ENCODE measurements at regions not wholly inside any gene's neighbourhood (a gene's known extent, or its start where the extent isn't known, plus 50 kb on each side); places are given as distances from the start of the nearest gene placed in this dataset.
"Not testable (repeated sequence)": the region's sequence is repeated elsewhere in the genome, so short reads cannot be mapped to it uniquely, and the experiment has no call there.

GRCh38 chr5:159456722-159457465 is 126.6 kb upstream of the IL12B start:
- no peak for DNase-seq (ENCODE audit: low spot score)

DNA sequence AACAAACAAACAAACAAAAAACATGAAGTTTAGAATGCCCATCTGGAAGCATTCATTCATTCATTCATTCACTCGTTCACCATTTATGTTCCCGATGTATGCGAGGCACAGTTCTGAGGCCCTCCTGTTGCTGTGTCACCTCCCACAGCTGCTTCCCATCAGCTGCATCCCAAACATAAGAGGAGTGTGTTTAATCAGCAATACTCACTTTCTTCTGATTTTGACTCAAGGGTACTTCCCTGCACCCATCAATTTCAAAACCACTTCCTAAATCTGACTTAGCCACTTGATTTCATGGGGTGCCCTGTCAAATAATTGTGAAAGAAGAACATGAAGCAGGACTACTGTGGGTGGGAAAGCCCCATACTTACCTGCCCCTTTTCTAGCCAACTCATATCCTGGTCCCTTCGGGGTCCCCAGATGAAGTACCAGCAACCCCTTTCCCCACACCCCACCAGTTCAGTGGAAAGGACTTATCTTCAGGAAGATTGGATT is 128.0 kb upstream of the IL12B start:
- peak; percentile 50 for DNase-seq (ENCODE audit: low spot score)

- no peak for DNase-seq (ENCODE audit: low spot score)
These were observed 128.9 kb upstream of the IL12B start for GRCh38 chr5:159459132-159459627.

GRCh38 chr5:159459951-159460538 is 129.8 kb upstream of the IL12B start:
- DNase-seq (ENCODE audit: low spot score): no peak

- DNase-seq (ENCODE audit: low spot score): no peak
These were observed 133.5 kb upstream of the IL12B start for GRCh38 chr5:159463590-159464321.

DNA sequence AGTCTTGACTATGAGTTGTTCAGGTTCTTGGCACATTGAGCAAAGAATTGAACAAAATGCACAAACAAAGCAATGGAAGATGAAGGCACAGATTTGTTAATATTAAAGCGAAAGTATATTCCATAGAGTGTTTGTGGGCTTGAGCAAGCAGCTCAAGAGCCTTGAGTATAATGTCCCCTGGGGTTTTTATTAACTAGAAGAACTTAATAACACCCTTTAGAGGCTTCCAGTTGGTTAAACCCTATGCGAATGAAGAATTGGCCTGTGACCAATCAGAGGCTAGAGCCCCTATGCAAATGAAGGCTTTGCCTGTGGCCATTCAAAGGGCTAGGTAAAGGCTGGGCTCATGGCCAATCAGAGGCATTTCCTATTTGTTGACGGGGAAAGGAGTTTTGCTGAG is 135.3 kb upstream of the IL12B start:
- DNase-seq (ENCODE audit: low spot score): no peak

GRCh38 chr5:159467666-159468065 is 137.4 kb upstream of the IL12B start:
- DNase-seq (ENCODE audit: low spot score): no peak

DNA sequence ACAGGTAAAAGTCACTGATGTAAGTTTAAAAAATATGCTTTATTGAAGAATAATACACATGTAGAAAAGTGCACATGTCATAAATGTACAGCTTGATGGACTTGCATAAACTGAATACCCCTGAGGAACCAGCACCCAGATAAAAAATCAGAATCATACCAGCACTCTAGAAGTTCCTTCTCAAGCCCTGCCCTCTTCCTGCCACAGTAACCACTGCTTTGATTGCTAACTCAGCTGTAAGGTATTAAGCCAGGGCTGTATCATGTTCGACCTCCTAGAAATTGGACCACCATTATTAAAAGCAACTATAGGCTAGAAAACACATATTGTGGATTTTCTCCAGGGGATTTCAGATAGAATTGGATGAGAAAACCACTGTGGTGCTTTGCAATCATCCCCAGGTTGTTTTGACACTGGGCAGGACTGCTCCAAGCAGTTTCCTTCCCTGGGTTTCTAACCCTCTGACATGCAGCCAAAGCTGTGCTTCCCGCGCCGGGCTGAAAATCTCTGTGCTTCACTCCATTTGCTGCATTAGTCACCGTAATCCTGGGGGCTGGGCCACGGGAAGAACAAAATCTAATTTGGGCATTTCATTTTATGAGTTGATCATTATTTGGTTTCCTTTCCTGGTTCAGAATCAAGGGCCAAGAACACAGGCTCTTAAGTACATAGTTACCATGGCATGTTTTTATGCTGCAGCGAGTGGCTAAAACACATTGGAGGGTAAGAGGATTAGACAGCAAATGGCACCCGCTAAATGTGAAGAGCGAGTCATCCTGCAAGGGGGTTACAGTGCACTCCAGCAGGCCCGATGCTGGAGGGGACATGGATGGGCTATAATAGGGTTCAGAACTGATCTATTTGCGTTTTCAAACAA is 139.4 kb upstream of the IL12B start:
- DNase-seq (ENCODE audit: low spot score): peak; percentile 19

DNA sequence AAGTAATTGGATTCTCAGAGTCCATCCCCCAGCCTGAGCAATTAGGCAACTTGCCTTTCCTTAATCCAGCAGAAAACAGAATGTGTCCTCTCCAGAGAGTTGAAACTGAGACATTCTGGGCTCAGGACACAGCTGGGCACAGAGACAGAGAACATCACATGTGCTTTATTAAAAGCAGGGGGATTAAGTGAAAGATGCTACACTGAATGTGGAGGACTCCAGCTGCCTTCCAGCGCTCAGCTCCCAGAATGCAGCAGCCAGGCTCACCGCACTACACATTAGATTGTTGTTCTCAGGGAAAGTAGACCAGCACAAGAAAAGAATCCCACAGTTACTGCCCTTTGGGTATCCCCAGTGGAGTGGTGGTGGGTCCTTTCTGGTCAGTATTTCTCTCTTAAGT is 141.6 kb upstream of the IL12B start:
- DNase-seq (ENCODE audit: low spot score): no peak

DNA sequence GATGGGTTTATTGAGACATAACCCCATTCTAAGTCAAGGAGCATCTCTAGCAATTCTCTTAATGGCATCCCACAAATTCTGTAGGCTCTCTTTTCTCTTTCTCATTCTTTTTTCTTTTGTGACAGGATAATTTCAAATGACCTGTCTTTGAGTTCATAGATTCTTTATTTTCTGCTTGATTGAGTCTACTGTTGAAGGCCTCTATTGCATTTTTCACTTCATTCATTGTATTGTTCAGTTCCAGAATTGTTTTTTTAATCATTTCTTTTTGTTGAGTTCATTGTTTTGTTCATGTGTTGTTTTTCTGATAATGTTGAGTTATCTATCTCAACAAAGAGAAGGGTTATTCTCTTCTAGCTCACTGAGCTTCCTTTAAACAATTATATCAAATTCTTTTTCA is 144.7 kb upstream of the IL12B start:
- no peak for DNase-seq (ENCODE audit: low spot score)

DNA sequence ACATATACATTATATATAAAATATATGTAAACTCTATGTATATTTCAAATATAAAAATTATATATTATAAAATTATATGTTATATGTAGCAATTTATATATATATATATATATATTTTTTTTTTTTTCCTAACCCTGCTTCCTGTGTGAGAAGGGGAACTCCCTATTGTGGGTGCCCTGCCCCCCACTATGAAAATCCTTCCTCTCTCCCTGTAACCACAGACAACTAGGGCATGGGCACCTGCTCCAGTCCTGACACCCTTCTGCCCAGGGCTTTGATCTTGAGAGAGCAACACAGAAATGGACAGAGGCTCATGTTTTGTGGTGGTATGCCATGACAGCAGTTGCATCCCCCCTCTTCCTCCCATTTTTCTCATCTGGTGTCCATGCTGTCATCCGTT is 148.7 kb upstream of the IL12B start:
- DNase-seq (ENCODE audit: low spot score): no peak

GRCh38 chr5:159480849-159481248 is 150.6 kb upstream of the IL12B start:
- no peak for DNase-seq (ENCODE audit: low spot score)

GRCh38 chr5:159481751-159482150 is 151.5 kb upstream of the IL12B start:
- DNase-seq (ENCODE audit: low spot score): no peak

GRCh38 chr5:159486836-159487235 is 156.5 kb upstream of the IL12B start:
- no peak for DNase-seq (ENCODE audit: low spot score)

DNA sequence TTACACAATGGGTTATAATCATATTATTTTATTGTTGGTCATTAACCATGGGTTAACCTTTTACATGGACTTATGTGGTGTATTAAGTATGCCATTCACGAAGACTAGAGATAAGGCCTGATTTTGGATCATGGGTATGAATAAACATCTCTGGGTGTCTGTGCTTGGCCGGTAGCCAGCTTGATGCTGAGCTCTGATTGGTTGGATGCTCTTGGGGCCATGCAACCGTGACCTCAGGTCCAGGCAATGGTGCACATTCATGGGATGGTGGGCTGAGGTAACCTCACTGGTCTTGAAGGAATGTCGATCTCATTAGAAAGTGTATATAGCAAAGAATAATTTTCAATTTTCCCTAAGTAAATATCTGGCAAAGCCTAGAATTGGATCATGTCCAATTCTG is 158.2 kb upstream of the IL12B start:
- DNase-seq (ENCODE audit: low spot score): no peak

- DNase-seq (ENCODE audit: low spot score): no peak
These were observed 159.5 kb upstream of the IL12B start for GRCh38 chr5:159489779-159490178.

GRCh38 chr5:159490507-159490906 is 160.2 kb upstream of the IL12B start:
- DNase-seq (ENCODE audit: low spot score): no peak

DNA sequence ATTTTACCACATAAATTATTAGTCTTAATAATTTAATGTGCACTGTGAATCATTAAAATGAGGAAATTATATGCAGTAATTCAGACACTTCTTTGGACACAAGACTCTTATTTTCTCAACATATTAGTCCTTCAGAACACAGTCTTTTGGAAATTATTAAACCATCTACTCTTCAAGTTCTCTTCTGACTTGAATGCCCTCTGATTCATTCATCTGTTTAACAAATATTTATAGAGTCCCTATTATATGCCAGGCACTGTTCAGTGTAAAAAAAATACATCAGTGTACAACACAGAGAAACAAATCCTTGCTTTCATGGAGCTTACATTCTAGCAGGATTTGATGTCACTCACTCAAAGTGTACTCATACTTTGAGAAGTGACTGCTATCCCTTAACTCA is 163.4 kb upstream of the IL12B start:
- no peak for DNase-seq (ENCODE audit: low spot score)

DNA sequence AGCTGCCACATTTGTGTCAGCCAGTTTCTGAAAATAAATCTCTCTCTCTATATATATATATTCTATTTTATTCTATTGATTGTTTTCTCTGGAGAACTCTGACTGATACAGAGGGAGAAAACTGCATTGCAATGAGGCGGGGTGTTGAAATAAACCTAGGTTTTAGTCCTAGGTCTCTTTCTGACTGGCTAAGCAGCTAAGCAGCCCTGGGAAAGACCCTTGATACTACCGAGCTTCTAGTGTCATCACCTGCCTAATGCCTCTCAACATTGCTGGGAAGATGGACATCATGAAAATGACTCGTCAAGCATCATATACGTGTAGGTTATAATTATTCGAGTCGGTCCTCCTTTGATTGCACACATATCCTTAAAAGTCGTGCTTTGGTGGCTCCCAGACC is 166.5 kb upstream of the IL12B start:
- DNase-seq (ENCODE audit: low spot score): no peak

DNA sequence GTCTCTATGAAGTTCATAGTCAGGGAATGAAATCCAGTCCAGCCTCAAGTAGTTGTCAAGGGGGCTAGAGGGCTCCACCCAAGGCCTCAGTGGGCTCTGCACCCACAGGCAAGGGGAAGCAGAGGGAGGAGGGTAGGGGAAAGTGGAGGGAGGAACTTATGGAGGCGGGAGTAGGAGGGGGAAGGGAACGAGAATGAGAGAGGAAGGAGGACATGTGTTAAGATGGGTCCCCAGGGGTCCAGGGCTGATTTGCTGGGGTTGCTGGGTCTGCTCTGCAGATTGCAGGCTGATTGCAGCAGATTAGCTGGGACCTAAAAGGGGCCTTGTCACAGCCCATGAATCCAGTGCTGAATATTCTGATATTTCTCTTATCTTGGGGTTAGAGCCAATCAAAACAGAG is 166.9 kb upstream of the IL12B start:
- no peak for DNase-seq (ENCODE audit: low spot score)

DNA sequence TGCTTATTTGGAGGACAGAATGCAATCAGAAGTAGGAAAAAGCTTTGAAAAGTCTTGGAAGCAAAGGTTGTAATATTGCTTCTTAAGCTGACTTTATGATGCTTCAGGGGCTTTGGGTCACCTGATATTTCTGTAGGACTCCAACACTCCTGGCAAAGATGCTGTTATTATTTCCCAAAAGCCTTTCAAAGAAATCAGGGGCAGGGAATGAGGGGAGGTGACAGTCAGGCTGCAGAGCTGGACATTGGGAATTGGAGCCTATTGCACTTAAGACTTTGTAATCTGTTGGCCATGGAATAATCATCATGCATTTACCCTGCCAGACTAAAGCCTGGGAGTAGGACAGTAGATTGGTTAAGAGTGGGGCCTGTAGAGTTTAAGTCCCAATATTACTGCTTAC is 168.3 kb upstream of the IL12B start:
- no peak for DNase-seq (ENCODE audit: low spot score)

- not testable (repeated sequence) for DNase-seq (ENCODE audit: low spot score)
These were observed 171.8 kb upstream of the IL12B start for GRCh38 chr5:159502116-159502515.

Data from pons (tissue), 1 donor.